Pancreas (tissue), 10 donors: ENCODE measurements at regions not wholly inside any gene's neighbourhood (a gene's known extent, or its start where the extent isn't known, plus 50 kb on each side); places are given as distances from the start of the nearest gene placed in this dataset.
"Not testable (repeated sequence)": the region's sequence is repeated elsewhere in the genome, so short reads cannot be mapped to it uniquely, and the experiment has no call there.

Source experiments
- ATAC-seq, 4 donors: fragments of 200-7000 bp; cut with Tn5 transposase; one replicate each; pipeline versions ENCODE4 v1.8.0 to v1.9.1; 2020; ENCODE audit warnings: mild to moderate bottlenecking in 4 of 4, moderate library complexity in 4 of 4
- DNase-seq, 6 donors: peaks; one replicate each; pipeline ENCODE4 v3.0.0-alpha.2; 2020
- FAIRE-seq: peaks from 2 replicates; lab custom pipeline; 2012; peaks lifted over from hg19 to GRCh38; lab: Jason Lieb, UNC
- H3K27ac ChIP-seq, 4 donors: fragments of 200-600 bp; sonication (generic); 1 replicate in 3 of 4; 2 replicates in 1 of 4; pipeline versions ENCODE4 v1.5.0 to v1.8.0; 2020
- H3K27me3 ChIP-seq, 4 donors: fragments of 200-600 bp; one replicate each; pipeline ENCODE4 v1.8.0; 2021
- H3K36me3 ChIP-seq, 3 donors: fragments of 200-600 bp; sonication (generic) in 1 of 3; one replicate each; pipeline versions ENCODE4 v1.5.0 to v1.8.0; 2020 to 2021
- H3K4me1 ChIP-seq, 3 donors: fragments of 200-600 bp; one replicate each; pipeline ENCODE4 v1.8.0; 2021
- H3K4me3 ChIP-seq, 4 donors: fragments of 200-600 bp; sonication (generic) in 2 of 4; one replicate each; pipeline versions ENCODE4 v1.5.0 to v1.8.0; 2020 to 2021
- H3K9me3 ChIP-seq, 4 donors: fragments of 200-600 bp; one replicate each; pipeline ENCODE4 v1.8.0; 2021
- CTCF ChIP-seq, 4 donors: fragments of 200-600 bp; sonication (generic) in 3 of 4; IDR thresholded peaks; one replicate each; pipeline versions ENCODE4 v1.5.0 to v1.8.0; 2021; ENCODE audit warnings: antibody characterized with exemption in 4 of 4
- WGBS, 2 donors: extraction: QIAGEN DNeasy Blood & Tissue Kit; methylation state at CpG; one replicate each; pipeline ENCODE4 v1.1.7; 2013; 5-methylcytosine and 5-hydroxymethylcytosine counted together
- intact Hi-C, 3 donors: fragments of 100-400 bp; cut with DNase I; formaldehyde crosslinking; loops; one replicate each; pipeline versions ENCODE4 v1.11.1 to v1.14.2; 2022
- donor health status: healthy with polysubstance abuse.
- donor health status: DM: no; HTN: no; CAD: no; lungs with moderate emphysema.
- donor health status: DM: no; HTN: no; CAD: no.
- donor health status: control.
- donor health status: control.
- donor health status: Bipolar disorder and iron deficiency.
- donor health status: DM: yes; HTN: yes; CAD: no.
- donor health status: DM: no; HTN: no; CAD: no.
- donor health status: DM: no; HTN: no; CAD: no.
- donor health status: DM: yes; HTN: yes; CAD: no.

GRCh38 chr11:98720951-98721350 is 299.8 kb upstream of the CNTN5 start:
- DNase-seq (no peak), FAIRE-seq (no peak), ATAC-seq (no peak)
- H3K36me3 ChIP-seq, result no peaks in the 10 kb centered on the region
- 41 to 46% methylated on average over 3 of the region's 3 CpGs for WGBS, 2 donors
- H3K27ac ChIP-seq, result no peak overlapping the region
- no peaks in the 10 kb centered on the region for H3K9me3 ChIP-seq
- no peaks in the 10 kb centered on the region for H3K27me3 ChIP-seq
- no peaks in the 10 kb centered on the region for H3K4me1 ChIP-seq
- intact Hi-C loops, result no loop called here
- no peak overlapping the region for H3K4me3 ChIP-seq
- no peak for TF ChIP-seq CTCF (IDR thresholded peaks at IDR 0.05)

- ATAC-seq, result no peak
- DNase-seq, result no peak
- no peak for TF ChIP-seq CTCF (IDR thresholded peaks at IDR 0.05)
- no peaks in the 10 kb centered on the region for H3K36me3 ChIP-seq
- WGBS, 2 donors, result 46 to 64% methylated on average over 5 of the region's 5 CpGs
- no peaks in the 10 kb centered on the region for H3K27me3 ChIP-seq
- FAIRE-seq, result no peak
- H3K4me1 ChIP-seq, result no peaks in the 10 kb centered on the region
- H3K27ac ChIP-seq, result no peak overlapping the region
- intact Hi-C loops, result no loop called here
- no peaks in the 10 kb centered on the region for H3K9me3 ChIP-seq
- no peak overlapping the region for H3K4me3 ChIP-seq
These were observed 295.3 kb upstream of the CNTN5 start for GRCh38 chr11:98725471-98725870.

DNA sequence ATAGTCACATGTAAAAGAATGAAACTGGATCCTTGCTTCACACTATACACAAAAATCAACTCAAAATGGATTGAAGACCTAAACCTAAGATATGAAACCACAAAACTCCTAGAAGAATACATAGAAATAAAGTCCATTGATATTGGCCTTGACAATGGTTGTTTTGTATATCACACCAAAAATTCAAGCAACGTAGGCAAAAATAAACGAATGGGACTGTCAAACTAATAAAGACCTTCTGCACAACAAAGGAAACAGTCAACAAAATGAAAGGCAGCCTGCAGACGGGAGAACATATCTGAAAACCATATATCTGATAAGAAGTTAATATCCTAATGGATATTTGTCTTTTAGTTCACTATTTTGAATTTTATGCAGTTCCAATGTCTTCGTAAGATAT is 292.3 kb upstream of the CNTN5 start:
- H3K4me1 ChIP-seq, result no peaks in the 10 kb centered on the region
- intact Hi-C loops, result no loop called here
- no peak for TF ChIP-seq CTCF (IDR thresholded peaks at IDR 0.05)

GRCh38 chr11:98729118-98729517 is 291.6 kb upstream of the CNTN5 start:
- FAIRE-seq (no peak), DNase-seq (no peak), ATAC-seq (no peak)
- TF ChIP-seq CTCF (IDR thresholded peaks at IDR 0.05), result no peak
- intact Hi-C loops, result no loop called here
- no peaks in the 10 kb centered on the region for H3K4me1 ChIP-seq
- H3K9me3 ChIP-seq, result no peaks in the 10 kb centered on the region
- 73 to 86% methylated on average over 6 of the region's 6 CpGs for WGBS, 2 donors
- H3K27me3 ChIP-seq, result no peaks in the 10 kb centered on the region
- no peaks in the 10 kb centered on the region for H3K36me3 ChIP-seq
- no peak overlapping the region for H3K4me3 ChIP-seq
- no peak overlapping the region for H3K27ac ChIP-seq

More for the DNA sequence above, 292.3 kb upstream of the CNTN5 start:
- DNase-seq (no peak), FAIRE-seq (no peak), ATAC-seq (no peak)
- H3K27ac ChIP-seq, result no peak overlapping the region
- H3K9me3 ChIP-seq, result no peaks in the 10 kb centered on the region
- H3K4me3 ChIP-seq, result no peak overlapping the region
- H3K36me3 ChIP-seq, result no peaks in the 10 kb centered on the region
- 57 to 67% methylated on average over 4 of the region's 4 CpGs for WGBS, 2 donors
- H3K27me3 ChIP-seq, result no peaks in the 10 kb centered on the region

DNA sequence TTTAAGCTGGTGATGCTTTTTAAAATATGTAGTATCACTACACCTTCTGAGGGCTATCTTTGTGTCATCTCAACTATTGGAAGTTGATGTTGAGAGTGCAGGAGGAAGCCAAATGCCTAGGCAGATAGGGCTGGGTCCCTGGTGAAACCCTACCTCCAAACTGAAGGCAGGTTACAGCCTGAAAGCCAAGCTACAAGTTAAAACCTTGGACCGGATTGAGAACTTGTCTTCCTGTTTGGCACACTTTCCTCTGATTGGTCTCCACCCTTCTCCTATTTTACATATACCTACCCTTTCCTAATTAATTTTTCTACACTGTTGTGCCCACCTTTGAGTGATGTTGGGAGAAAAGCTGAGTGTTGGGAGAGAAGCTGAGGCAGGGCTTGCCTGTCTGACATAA is 287.8 kb upstream of the CNTN5 start:
- Histone ChIP-seq H3K9me3 (no peaks in the 10 kb centered on the region), H3K4me1 (no peaks in the 10 kb centered on the region), H3K27ac (no peak overlapping the region), H3K4me3 (no peak overlapping the region), H3K27me3 (no peaks in the 10 kb centered on the region), H3K36me3 (no peaks in the 10 kb centered on the region)
- no peak for TF ChIP-seq CTCF (IDR thresholded peaks at IDR 0.05)
- DNase-seq, result no peak
- no peak for ATAC-seq
- intact Hi-C loops, result no loop called here
- WGBS, 2 donors, result 61 to 65% methylated on average over 1 of the region's 1 CpG
- no peak for FAIRE-seq

DNA sequence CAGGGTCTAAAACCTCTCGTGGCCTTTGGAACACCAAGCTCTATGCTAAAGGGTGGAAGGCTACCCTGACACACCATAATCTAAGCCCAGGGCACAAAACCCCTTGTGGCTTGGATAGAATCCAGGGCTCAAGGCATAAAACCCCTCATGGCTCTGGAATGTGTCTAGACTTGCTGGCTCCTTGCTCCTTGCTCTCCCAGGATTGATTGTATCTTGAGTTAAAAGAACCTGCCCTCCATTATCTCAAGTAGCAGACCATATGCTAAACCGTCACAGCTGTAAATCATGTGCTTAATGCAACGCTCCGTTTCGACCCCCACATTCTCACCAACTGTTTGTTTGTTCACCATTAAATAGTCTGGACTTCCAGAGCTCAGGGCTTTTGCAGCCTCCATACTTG is 287.4 kb upstream of the CNTN5 start:
- not testable (repeated sequence) for FAIRE-seq, H3K36me3 ChIP-seq

More for the DNA sequence above, 287.4 kb upstream of the CNTN5 start:
- H3K4me1 ChIP-seq, ATAC-seq, H3K27ac ChIP-seq, H3K4me3 ChIP-seq, DNase-seq, intact Hi-C loops, H3K9me3 ChIP-seq, H3K27me3 ChIP-seq: not testable (repeated sequence)
- 28 to 56% methylated on average over 5 of the region's 5 CpGs for WGBS, 2 donors
